Medulla oblongata (tissue), 1 donor: ENCODE measurements at regions not wholly inside any gene's neighbourhood (a gene's known extent, or its start where the extent isn't known, plus 50 kb on each side); places are given as distances from the start of the nearest gene placed in this dataset.
"Not testable (repeated sequence)": the region's sequence is repeated elsewhere in the genome, so short reads cannot be mapped to it uniquely, and the experiment has no call there.

Experiments
- DNase-seq: peaks from one replicate; pipeline ENCODE4 v3.0.0-alpha.2; 2015; ENCODE audit errors: extremely low spot score

DNA sequence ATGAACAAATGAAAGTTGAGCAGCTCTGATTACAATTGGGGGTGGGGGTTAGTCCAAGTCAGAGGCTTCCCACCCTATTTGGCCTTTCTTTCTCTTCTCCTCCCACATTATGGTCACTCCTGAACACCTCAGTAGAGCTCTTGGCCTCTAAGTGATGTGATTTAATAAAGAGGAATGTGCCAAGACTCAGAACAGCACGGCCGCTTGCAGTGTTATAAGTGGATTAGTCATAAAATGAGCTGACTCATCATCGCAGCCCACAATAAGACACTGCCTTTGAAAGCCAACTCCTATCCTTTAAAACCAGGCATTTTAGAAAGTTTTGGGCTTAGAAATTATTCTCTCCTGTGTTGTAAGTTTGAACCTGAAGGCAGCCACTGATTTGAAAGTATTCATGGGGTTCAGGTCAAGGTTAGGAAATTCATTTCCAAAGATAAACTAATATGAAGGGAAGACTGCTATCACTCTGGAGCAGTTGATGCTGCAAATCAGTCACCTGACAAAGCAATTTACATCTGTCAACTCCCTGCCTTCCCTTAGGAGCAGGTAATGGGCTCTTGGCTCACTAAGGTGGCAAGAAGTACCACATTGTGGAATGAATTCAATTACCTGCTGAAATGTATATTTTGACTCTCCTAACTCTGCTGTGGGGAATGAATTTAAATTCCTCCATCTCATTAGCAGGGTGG, 283.6 kb upstream of the NMUR2 start:
- no peak for DNase-seq

GRCh38 chr5:152689250-152689711, 284.2 kb upstream of the NMUR2 start:
- DNase-seq = no peak

- DNase-seq = no peak
These were observed 289.2 kb upstream of the NMUR2 start for GRCh38 chr5:152694231-152694630.

DNA sequence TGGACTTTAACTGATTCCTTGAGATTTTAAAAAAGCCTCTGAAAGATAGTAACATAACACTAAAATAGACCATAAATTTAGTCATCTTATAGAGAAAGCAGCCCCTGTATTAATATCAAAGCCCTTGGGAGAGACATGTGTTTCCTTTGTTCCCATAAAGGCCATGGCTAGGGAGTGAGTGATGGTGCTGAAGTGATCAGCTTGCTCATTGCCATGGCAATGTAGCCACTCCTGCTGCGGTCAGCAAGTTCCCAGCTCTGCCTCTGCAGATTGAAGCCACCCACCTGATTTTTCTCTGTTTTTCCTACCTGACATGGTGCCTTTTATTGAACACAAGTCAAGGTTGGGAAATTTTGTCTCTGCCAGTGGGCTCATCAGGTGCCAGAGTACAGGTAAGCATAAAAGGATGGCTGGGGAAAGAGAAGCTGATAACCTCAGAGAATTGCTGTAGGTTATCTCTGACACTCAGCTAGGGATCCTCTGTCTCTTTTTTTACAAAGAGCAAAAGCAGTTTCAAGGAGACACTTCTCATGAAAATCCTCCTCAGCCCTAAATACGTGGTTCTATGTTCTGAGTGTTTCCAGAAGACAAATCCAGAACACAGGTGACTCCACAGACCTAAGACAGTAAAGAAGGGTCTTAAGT, 296.3 kb upstream of the NMUR2 start:
- DNase-seq = no peak

DNA sequence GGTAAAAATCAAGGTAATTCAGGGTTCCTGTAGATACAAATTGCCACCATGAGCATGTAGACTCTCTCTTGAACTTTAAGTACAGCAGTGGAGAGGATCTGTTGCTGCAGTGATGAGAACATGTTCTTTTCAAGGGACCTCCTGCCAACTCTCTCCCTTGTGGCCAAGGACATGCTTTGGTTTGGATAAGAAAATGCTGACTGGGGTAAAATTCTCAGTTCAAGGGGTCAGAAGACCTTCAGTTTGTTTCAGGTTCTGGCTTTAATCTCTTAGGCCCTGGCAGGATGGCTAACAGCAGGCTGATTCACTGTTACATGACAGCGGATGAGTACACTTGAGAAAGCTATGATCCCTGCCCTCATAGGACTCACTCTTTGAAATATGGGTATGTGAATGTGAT, 299.2 kb upstream of the NMUR2 start:
- DNase-seq = no peak

- no peak for DNase-seq
These were observed 306.8 kb upstream of the NMUR2 start for GRCh38 chr5:152711801-152712388.

- DNase-seq = no peak
These were observed 312.3 kb upstream of the NMUR2 start for GRCh38 chr5:152717393-152717792.

DNA sequence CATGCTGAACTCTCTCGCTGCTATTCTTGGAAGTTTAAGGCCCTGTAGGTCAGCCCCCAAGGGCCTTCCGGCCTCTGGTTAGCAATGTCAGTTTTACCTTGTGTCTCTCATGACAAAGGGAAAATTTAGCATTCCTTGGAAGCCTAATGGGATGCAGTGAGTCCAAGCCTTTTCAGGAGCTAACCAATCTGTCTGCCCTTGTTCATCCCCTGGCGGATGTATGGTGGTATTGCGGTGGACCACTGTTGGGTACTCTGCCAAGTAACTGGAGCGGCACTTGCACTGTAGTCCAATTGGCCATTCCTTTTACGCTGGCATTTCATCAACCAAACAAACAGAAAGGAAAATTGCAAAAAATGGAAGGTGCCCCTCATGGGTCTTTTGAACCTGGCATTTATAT, 318.4 kb upstream of the NMUR2 start:
- no peak for DNase-seq

- no peak for DNase-seq
These were observed 325.1 kb upstream of the NMUR2 start for GRCh38 chr5:152730176-152730575.

DNA sequence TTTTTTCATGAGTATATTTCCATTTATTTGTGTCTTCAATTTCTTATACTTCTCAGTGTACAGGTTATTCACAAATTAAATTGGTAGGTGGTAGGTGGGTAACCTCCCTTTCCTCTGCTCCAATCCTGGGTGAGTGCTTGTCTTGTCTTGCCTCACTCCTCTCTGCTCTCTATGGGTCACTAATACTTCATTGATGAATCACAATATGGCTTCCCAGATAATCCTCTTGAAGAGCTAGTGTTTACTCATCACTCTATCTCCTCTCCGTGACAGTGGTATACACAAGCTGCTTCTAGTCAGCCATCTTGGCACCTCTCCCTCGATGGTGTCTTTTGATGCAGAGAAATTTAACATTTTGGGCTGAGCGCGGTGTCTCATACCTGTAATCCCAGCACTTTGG, 331.8 kb upstream of the NMUR2 start:
- no peak for DNase-seq

DNA sequence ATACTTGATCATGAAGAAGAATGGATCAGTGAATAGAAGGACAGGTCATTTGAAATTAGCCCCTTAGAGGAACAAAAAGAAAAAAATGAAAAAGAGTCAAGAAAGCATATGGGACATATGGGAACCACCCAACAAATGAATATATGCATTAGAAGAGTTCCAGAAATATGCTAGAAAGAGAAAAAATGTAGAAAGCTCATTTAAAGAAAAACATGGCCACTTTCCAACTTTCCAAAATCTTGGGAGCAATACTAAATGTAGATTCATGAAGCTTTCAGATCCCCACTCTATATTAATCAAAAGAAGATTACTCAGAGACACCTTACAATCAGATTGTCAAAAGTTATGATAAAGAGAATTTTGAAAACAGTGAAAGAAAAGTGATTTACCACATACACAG, 334.8 kb upstream of the NMUR2 start:
- DNase-seq = no peak

GRCh38 chr5:152741126-152741525, 336.0 kb upstream of the NMUR2 start:
- not testable (repeated sequence) for DNase-seq

DNA sequence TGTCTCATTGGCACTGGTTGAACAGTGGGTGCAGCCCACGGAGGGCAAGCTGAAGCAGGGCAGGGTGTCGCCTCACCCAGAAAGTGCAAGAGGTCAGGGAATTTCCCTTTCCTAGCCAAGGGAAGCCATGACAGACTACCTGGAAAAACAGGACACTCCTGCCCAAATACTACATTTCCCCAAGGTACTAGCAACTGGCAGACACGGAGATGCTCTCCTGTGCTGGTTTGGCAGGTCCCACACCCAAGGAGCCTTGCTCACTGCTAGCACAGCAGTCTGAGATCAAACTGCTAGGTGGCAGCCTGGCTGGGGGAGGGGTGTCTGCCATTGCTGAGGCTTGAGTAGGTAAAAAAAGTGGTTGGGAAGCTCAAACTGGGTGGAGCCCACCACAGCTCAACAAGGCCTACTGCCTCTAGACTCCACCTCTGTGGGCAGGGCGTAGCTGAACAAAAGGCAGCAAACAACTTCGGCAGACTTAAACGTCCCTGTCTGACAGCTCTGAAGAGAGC, 382.7 kb upstream of the NMUR2 start:
- DNase-seq = not testable (repeated sequence)

GRCh38 chr5:152801886-152802285, 396.8 kb upstream of the NMUR2 start:
- no peak for DNase-seq

DNA sequence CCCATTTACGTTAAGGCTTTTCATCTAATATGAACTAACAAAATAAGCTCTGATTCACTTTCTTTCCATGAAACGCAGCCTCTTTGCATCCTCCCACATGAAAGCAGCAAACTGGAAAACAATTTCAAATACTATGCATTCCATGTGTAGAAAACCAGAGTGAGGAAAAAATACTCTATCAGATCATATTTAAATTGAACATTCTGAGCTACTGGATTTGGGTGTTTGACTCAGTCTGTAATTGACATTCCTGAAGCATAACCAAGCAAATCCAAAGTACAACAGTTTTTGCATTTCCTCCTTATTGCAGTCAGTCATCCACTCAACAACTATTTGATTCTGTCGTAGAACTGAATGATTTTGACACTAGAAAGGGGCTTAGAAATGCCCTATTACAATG, 399.1 kb upstream of the NMUR2 start:
- no peak for DNase-seq

GRCh38 chr5:152811988-152812387, 406.9 kb upstream of the NMUR2 start:
- no peak for DNase-seq

DNA sequence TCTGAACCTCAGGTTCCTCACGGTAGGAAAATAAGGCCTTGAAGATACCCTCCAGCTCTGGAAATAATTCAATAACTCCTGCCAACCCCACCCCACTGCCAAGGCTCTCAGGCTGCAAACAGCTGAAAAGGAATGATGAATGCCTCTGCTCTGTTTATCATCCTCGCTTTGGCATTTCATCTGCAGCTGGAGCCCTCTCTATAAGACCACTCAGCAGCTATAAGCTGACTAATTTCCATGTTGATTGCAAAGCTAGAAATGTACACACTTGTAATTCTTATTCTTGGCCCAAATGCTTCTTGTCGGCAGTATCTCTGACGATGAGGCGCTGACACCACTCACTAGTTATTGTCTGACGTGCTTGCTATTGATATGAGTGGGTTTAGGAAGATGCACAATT, 408.4 kb upstream of the NMUR2 start:
- no peak for DNase-seq

DNA sequence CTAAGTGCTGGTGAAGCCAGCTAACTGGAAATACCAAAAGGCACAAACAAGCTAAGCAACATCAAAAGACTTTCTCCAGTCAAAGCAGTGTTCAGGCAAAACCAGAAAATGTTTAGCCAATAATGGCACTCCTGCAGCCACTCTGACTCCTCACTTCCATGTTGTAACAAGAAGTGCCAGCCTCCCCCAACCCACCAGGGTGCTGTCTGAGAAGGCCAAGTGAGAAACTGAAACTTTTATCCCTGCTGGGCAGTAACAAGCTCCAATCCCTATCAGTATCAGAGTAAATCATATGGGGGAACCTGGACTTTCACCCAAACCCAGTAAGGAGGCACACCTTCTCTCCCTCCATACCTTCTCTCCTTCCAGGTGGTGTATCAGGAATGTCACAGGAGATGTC, 414.8 kb upstream of the NMUR2 start:
- DNase-seq = no peak

DNA sequence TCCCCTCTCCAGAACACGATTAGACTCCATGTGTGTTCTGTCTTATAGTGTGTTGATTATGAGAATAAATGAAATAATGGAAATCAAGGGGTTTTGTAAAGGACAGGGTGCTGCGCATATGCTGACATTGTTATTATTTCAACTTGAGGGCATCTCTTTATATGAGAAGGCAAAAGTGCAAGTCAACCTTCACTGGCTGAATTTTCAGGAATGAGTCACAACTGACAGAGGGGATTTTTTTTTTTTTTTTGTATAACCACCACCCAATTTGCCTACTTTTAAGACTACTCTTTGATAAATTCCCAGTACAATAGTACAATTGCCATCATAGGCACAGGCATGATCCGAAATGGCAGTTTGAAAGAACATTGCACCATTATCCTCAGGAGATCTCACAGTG, 419.2 kb upstream of the NMUR2 start:
- no peak for DNase-seq

- no peak for DNase-seq
These were observed 433.2 kb upstream of the NMUR2 start for GRCh38 chr5:152838241-152838786.

GRCh38 chr5:152844713-152845112, 439.6 kb upstream of the NMUR2 start:
- no peak for DNase-seq

- DNase-seq = no peak
These were observed 448.3 kb upstream of the NMUR2 start for GRCh38 chr5:152853361-152853760.

DNA sequence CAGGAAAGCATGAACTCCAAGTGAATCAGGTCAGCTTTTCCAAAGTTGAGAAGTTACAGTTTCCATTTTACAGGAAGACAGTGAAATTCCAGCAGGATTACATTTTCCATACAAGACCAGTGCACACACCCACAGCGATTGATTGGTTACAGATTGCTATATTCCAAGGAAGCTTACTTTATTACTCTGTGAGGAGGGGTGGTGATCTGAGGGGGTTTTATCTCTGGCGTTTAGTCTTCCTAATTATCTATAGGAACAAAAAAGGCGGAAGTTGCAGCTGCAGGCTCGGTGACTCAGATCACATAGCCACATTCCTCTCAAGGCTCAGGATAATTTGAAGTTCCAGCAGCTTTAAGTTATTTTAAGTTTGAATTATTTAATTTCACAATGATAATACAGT, 450.4 kb upstream of the NMUR2 start:
- no peak for DNase-seq
